Caco-2 (cell line): ENCODE measurements at regions not wholly inside any gene's neighbourhood (a gene's known extent, or its start where the extent isn't known, plus 50 kb on each side); places are given as distances from the start of the nearest gene placed in this dataset.

Experiments used
- BruUV-seq: library from RNA; stranded (reverse); fragments of 400-500 nt; replicated peaks from 2 replicates; lab custom pipeline; 2021; lab: Mats Ljungman, UMichigan
- CTCF ChIA-PET: fragments of 300-600 bp; sonication (Branson Sonifier 250); formaldehyde crosslinking; loops from one replicate; lab custom pipeline; 2022; ENCODE audit warnings: antibody characterized with exemption; lab: Charles Lee
- POLR2A ChIA-PET: fragments of 300-600 bp; sonication (Branson Sonifier 250); formaldehyde crosslinking; loops from one replicate; lab custom pipeline; 2022; ENCODE audit warnings: antibody characterized with exemption; lab: Charles Lee
- DNase-seq, 2 experiments: peaks; one replicate each; pipeline versions ENCODE4 v3.0.0 to v3.0.0-alpha.2; 2020 to 2022
- H3K27me3 ChIP-seq: replicated peaks from 2 replicates; pipeline ENCODE4 v1.6.0; 2011; ENCODE audit warnings: low read length; ENCODE audit not compliant: control insufficient read depth, insufficient read depth
- H3K36me3 ChIP-seq: 2 replicates; pipeline ENCODE4 v1.5.1; 2011; ENCODE audit warnings: low read length; ENCODE audit not compliant: control insufficient read depth, insufficient read depth
- H3K4me1 ChIP-seq: fragments of 250-450 bp; sonication (Bioruptor Pico); 2 replicates; pipeline ENCODE4 v1.5.1; 2020; ENCODE audit warnings: mild to moderate bottlenecking
- H3K4me3 ChIP-seq: 2 replicates; pipeline ENCODE4 v1.5.1; 2011; ENCODE audit warnings: low read depth, mild to moderate bottlenecking, control low read depth, low read length
- H3K9me3 ChIP-seq: fragments of 250-450 bp; sonication (Bioruptor Pico); 2 replicates; pipeline ENCODE4 v1.5.1; 2020; ENCODE audit warnings: mild to moderate bottlenecking, moderate library complexity
- H3K27ac Mint-ChIP-seq: one replicate; pipeline ENCODE4 v1.8.0; 2022; ENCODE audit warnings: mixed read lengths; ENCODE audit not compliant: unreplicated experiment
- H3K27me3 Mint-ChIP-seq: one replicate; pipeline ENCODE4 v1.8.0; 2022; ENCODE audit warnings: mixed read lengths; ENCODE audit not compliant: insufficient read depth, unreplicated experiment
- H3K36me3 Mint-ChIP-seq: one replicate; pipeline ENCODE4 v1.8.0; 2022; ENCODE audit warnings: mild to moderate bottlenecking, mixed read lengths; ENCODE audit not compliant: insufficient read depth, unreplicated experiment
- H3K4me1 Mint-ChIP-seq: one replicate; pipeline ENCODE4 v1.8.0; 2022; ENCODE audit warnings: low read depth, mixed read lengths; ENCODE audit not compliant: unreplicated experiment
- H3K4me3 Mint-ChIP-seq: one replicate; pipeline ENCODE4 v1.8.0; 2022; ENCODE audit warnings: mild to moderate bottlenecking, moderate library complexity, mixed read lengths; ENCODE audit not compliant: unreplicated experiment
- H3K9me3 Mint-ChIP-seq: one replicate; pipeline ENCODE4 v1.8.0; 2022; ENCODE audit warnings: mixed read lengths; ENCODE audit not compliant: unreplicated experiment
- CTCF ChIP-seq, 2 experiments: fragments of 200-600 bp in 1 of 2; IDR thresholded peaks; 1 replicate in 1 of 2; 2 replicates in 1 of 2; pipeline versions ENCODE4 v1.5.1 to v1.8.0; 2011 to 2022; ENCODE audit warnings: antibody characterized with exemption in 1 of 2, control low read depth in 1 of 2, inconsistent platforms in 1 of 2, low read depth in 1 of 2, low read length in 1 of 2, mild to moderate bottlenecking in 1 of 2, moderate library complexity in 1 of 2; ENCODE audit not compliant: insufficient read depth in 1 of 2, severe bottlenecking in 1 of 2, unreplicated experiment in 1 of 2
- intact Hi-C: fragments of 100-400 bp; cut with micrococcal nuclease; formaldehyde crosslinking; loops from one replicate; pipeline ENCODE4 v1.10.0; 2022; ENCODE audit not compliant: unreplicated experiment

GRCh38 chr21:19510057-19510456, 1106.5 kb upstream of the TMPRSS15 start:
- Mint-ChIP-seq H3K4me3 (no peak overlapping the region), H3K4me1 (no peaks in the 10 kb centered on the region), H3K27ac (no peak overlapping the region), H3K36me3 (no peaks in the 10 kb centered on the region), H3K9me3 (peaks cover 7% of the 10 kb centered on the region), H3K27me3 (no peaks in the 10 kb centered on the region)
- no peak for DNase-seq
- no peaks in the 10 kb centered on the region for H3K27me3 ChIP-seq
- H3K9me3 ChIP-seq = no peaks in the 10 kb centered on the region
- POLR2A ChIA-PET = no interaction called here
- no TSS peak for BruUV-seq
- intact Hi-C loops = no loop called here
- no peak for TF ChIP-seq CTCF (IDR thresholded peaks at IDR 0.05; ENCODE audit: insufficient read depth in 1 of 2, low read depth in 1 of 2, low read length in 1 of 2, severe bottlenecking in 1 of 2, unreplicated experiment in 1 of 2)
- CTCF ChIA-PET = no interaction called here
- no peak overlapping the region for H3K4me3 ChIP-seq
- H3K4me1 ChIP-seq = no peaks in the 10 kb centered on the region
- H3K36me3 ChIP-seq = no peaks in the 10 kb centered on the region

- no peak for DNase-seq
- no peaks in the 10 kb centered on the region for H3K36me3 ChIP-seq
- Mint-ChIP-seq H3K27ac (no peak overlapping the region), H3K27me3 (no peaks in the 10 kb centered on the region), H3K9me3 (peaks cover 7% of the 10 kb centered on the region), H3K36me3 (no peaks in the 10 kb centered on the region), H3K4me1 (no peaks in the 10 kb centered on the region), H3K4me3 (no peak overlapping the region)
- no peaks in the 10 kb centered on the region for H3K27me3 ChIP-seq
- H3K4me3 ChIP-seq = no peak overlapping the region
- BruUV-seq = no TSS peak
- no peaks in the 10 kb centered on the region for H3K9me3 ChIP-seq
- no peak for TF ChIP-seq CTCF (IDR thresholded peaks at IDR 0.05; ENCODE audit: insufficient read depth in 1 of 2, low read depth in 1 of 2, low read length in 1 of 2, severe bottlenecking in 1 of 2, unreplicated experiment in 1 of 2)
- ChIA-PET CTCF (no interaction called here), POLR2A (no interaction called here)
- H3K4me1 ChIP-seq = no peaks in the 10 kb centered on the region
- intact Hi-C loops = no loop called here
Measured at GRCh38 chr21:19510653-19511052, 1107.1 kb upstream of the TMPRSS15 start.

GRCh38 chr21:19522381-19522780, 1118.8 kb upstream of the TMPRSS15 start:
- intact Hi-C loops = no loop called here
- ChIA-PET POLR2A (no interaction called here), CTCF (no interaction called here)
- TF ChIP-seq CTCF (IDR thresholded peaks at IDR 0.05; ENCODE audit: insufficient read depth in 1 of 2, low read depth in 1 of 2, low read length in 1 of 2, severe bottlenecking in 1 of 2, unreplicated experiment in 1 of 2) = no peak
- Histone ChIP-seq H3K9me3 (no peaks in the 10 kb centered on the region), H3K4me1 (no peaks in the 10 kb centered on the region), H3K27me3 (no peaks in the 10 kb centered on the region), H3K4me3 (no peak overlapping the region), H3K36me3 (no peaks in the 10 kb centered on the region)
- H3K36me3 Mint-ChIP-seq = no peaks in the 10 kb centered on the region
- H3K27ac Mint-ChIP-seq = no peak overlapping the region
- no peak overlapping the region for H3K4me3 Mint-ChIP-seq
- no peaks in the 10 kb centered on the region for H3K9me3 Mint-ChIP-seq
- BruUV-seq = no TSS peak
- H3K27me3 Mint-ChIP-seq = no peaks in the 10 kb centered on the region
- DNase-seq = no peak
- H3K4me1 Mint-ChIP-seq = no peaks in the 10 kb centered on the region
